Upper lobe of right lung (tissue), 1 donor: ENCODE measurements at regions not wholly inside any gene's neighbourhood (a gene's known extent, or its start where the extent isn't known, plus 50 kb on each side); places are given as distances from the start of the nearest gene placed in this dataset.
A peak's percentile ranks its signal among the peaks of the same experiment; 100 is the strongest.

Experiments used
- ATAC-seq: fragments of 200-7000 bp; cut with Tn5 transposase; one replicate; pipeline ENCODE4 v1.9.1; 2020; ENCODE audit warnings: mild to moderate bottlenecking, moderate library complexity
- DNase-seq: peaks from one replicate; pipeline ENCODE4 v3.0.0-alpha.2; 2020
- H3K27ac ChIP-seq: fragments of 200-600 bp; one replicate; pipeline ENCODE4 v1.8.0; 2022
- H3K27me3 ChIP-seq: fragments of 200-600 bp; one replicate; pipeline ENCODE4 v1.8.0; 2022; ENCODE audit warnings: mild to moderate bottlenecking
- H3K36me3 ChIP-seq: fragments of 200-600 bp; one replicate; pipeline ENCODE4 v1.8.0; 2022
- H3K4me1 ChIP-seq: fragments of 200-600 bp; one replicate; pipeline ENCODE4 v1.8.0; 2022
- H3K4me3 ChIP-seq: fragments of 200-600 bp; one replicate; pipeline ENCODE4 v1.8.0; 2022; ENCODE audit warnings: mild to moderate bottlenecking
- H3K9me3 ChIP-seq: fragments of 200-600 bp; one replicate; pipeline ENCODE4 v1.8.0; 2022
- CTCF ChIP-seq: fragments of 200-600 bp; IDR thresholded peaks from one replicate; pipeline ENCODE4 v1.8.0; 2022; ENCODE audit warnings: antibody characterized with exemption
- intact Hi-C: fragments of 100-400 bp; cut with DNase I; formaldehyde crosslinking; loops from one replicate; pipeline ENCODE4 v1.11.0; 2022
- donor health status: DM: no; HTN: yes; CAD: no; lungs with severe emphysema.

- Histone ChIP-seq H3K4me3 (no peak overlapping the region), H3K36me3 (no peaks in the 10 kb centered on the region), H3K9me3 (no peaks in the 10 kb centered on the region), H3K27me3 (no peaks in the 10 kb centered on the region), H3K27ac (no peak overlapping the region), H3K4me1 (peaks cover 21% of the 10 kb centered on the region)
- ATAC-seq: no peak
- intact Hi-C loops: no loop called here
- no peak for DNase-seq
- TF ChIP-seq CTCF: no peak
Observed at GRCh38 chr6:82017773-82018172, 229.8 kb downstream of the IBTK start.

- Histone ChIP-seq H3K9me3 (no peaks in the 10 kb centered on the region), H3K27me3 (no peaks in the 10 kb centered on the region), H3K4me1 (peaks cover 21% of the 10 kb centered on the region), H3K36me3 (no peaks in the 10 kb centered on the region), H3K4me3 (no peak overlapping the region), H3K27ac (peak overlapping the region; percentile 19)
- intact Hi-C loops: no loop called here
- DNase-seq (no peak), ATAC-seq (peak; percentile 81)
- no peak for TF ChIP-seq CTCF
Observed at GRCh38 chr6:82017288-82017687, 230.3 kb downstream of the IBTK start.

- no peaks in the 10 kb centered on the region for H3K27me3 ChIP-seq
- DNase-seq (no peak), ATAC-seq (peak; percentile 73)
- no peaks in the 10 kb centered on the region for H3K36me3 ChIP-seq
- intact Hi-C loops: no loop called here
- H3K9me3 ChIP-seq: no peaks in the 10 kb centered on the region
- peaks cover 21% of the 10 kb centered on the region for H3K4me1 ChIP-seq
- H3K27ac ChIP-seq: peak overlapping the region; percentile 31
- TF ChIP-seq CTCF: no peak
- no peak overlapping the region for H3K4me3 ChIP-seq
Observed at GRCh38 chr6:82015526-82015925, 232.0 kb downstream of the IBTK start.

GRCh38 chr6:82015043-82015442 is 232.5 kb downstream of the IBTK start:
- H3K27me3 ChIP-seq: no peaks in the 10 kb centered on the region
- H3K4me3 ChIP-seq: no peak overlapping the region
- peak; percentile 26 for ATAC-seq
- peaks cover 21% of the 10 kb centered on the region for H3K4me1 ChIP-seq
- peak overlapping the region; percentile 31 for H3K27ac ChIP-seq
- DNase-seq: no peak
- H3K36me3 ChIP-seq: no peaks in the 10 kb centered on the region
- TF ChIP-seq CTCF: no peak
- intact Hi-C loops: no loop called here
- no peaks in the 10 kb centered on the region for H3K9me3 ChIP-seq

- no peaks in the 10 kb centered on the region for H3K36me3 ChIP-seq
- no peaks in the 10 kb centered on the region for H3K27me3 ChIP-seq
- intact Hi-C loops: no loop called here
- no peak overlapping the region for H3K4me3 ChIP-seq
- no peak for TF ChIP-seq CTCF
- H3K9me3 ChIP-seq: peaks cover 5% of the 10 kb centered on the region
- H3K4me1 ChIP-seq: peaks cover 21% of the 10 kb centered on the region
- no peak for ATAC-seq
- H3K27ac ChIP-seq: peak overlapping the region; percentile 31
- DNase-seq: no peak
Observed at GRCh38 chr6:82013561-82014530, 233.7 kb downstream of the IBTK start.
